ENCODE measurements at regions not wholly inside any gene's neighbourhood (a gene's known extent, or its start where the extent isn't known, plus 50 kb on each side); places are given as distances from the start of the nearest gene placed in this dataset.

GRCh38 chr13:104160536-104160935 lies 1094.3 kb upstream of the SLC10A2 start:
- Histone ChIP-seq H3K9me3 (ENCODE audit: control insufficient read depth, insufficient read depth, low read depth, low read length) (no peaks in the 10 kb centered on the region), H3K36me3 (ENCODE audit: control insufficient read depth in 2 of 2, insufficient read depth in 1 of 2, low read length in 2 of 2) (no peaks in the 10 kb centered on the region), H3K27ac (ENCODE audit: extremely low read depth, low read depth, low read length) (no peak overlapping the region), H3K4me3 (ENCODE audit: low read depth, low read length) (no peak overlapping the region), H3K4me1 (ENCODE audit: control insufficient read depth, insufficient read depth, low read length) (no peaks in the 10 kb centered on the region)
- ChIA-PET POLR2A (no interaction called here), CTCF (no interaction called here)
- TF ChIP-seq SCRT1 (tag by site-specific recombination; IDR thresholded peaks at IDR 0.05; ENCODE audit: borderline replicate concordance) (no peak), ZNF280C (tag by site-specific recombination; IDR thresholded peaks at IDR 0.05) (no peak), ZNF621 (tag by site-specific recombination; IDR thresholded peaks at IDR 0.05) (no peak)

GRCh38 chr13:104143760-104144416 lies 1077.7 kb upstream of the SLC10A2 start:
- CTCF ChIA-PET = interaction anchor here (0.5 to 0.7 kb wide), 3 partner anchors 204 to 1007 kb away, joined by 3 to 4 read pairs (median 3); no protein-coding TSS in a partner anchor
- H3K36me3 ChIP-seq (ENCODE audit: control insufficient read depth in 2 of 2, insufficient read depth in 1 of 2, low read length in 2 of 2) = no peaks in the 10 kb centered on the region
- no peak overlapping the region for H3K4me3 ChIP-seq (ENCODE audit: low read depth, low read length)
- H3K9me3 ChIP-seq (ENCODE audit: control insufficient read depth, insufficient read depth, low read depth, low read length) = no peaks in the 10 kb centered on the region
- no peaks in the 10 kb centered on the region for H3K4me1 ChIP-seq (ENCODE audit: control insufficient read depth, insufficient read depth, low read length)
- POLR2A ChIA-PET = no interaction called here
- no peak overlapping the region for H3K27ac ChIP-seq (ENCODE audit: extremely low read depth, low read depth, low read length)
- TF ChIP-seq ZNF518A (tag by site-specific recombination; conservative IDR thresholded peaks at IDR 0.05; ENCODE audit: low read depth) = no peak

GRCh38 chr13:104140552-104140951 lies 1074.3 kb upstream of the SLC10A2 start:
- H3K27ac ChIP-seq (ENCODE audit: extremely low read depth, low read depth, low read length) = no peak overlapping the region
- no peak overlapping the region for H3K4me3 ChIP-seq (ENCODE audit: low read depth, low read length)
- no peaks in the 10 kb centered on the region for H3K9me3 ChIP-seq (ENCODE audit: control insufficient read depth, insufficient read depth, low read depth, low read length)
- ChIA-PET CTCF (no interaction called here), POLR2A (no interaction called here)
- TF ChIP-seq TCF7L2 (IDR thresholded peaks at IDR 0.05; ENCODE audit: borderline replicate concordance, low read depth, low read length) = no peak
- TF ChIP-seq ZNF184 (tag by site-specific recombination; IDR thresholded peaks at IDR 0.05) = no peak
- TF ChIP-seq ZNF24 (tag by site-specific recombination; IDR thresholded peaks at IDR 0.05) = no peak
- TF ChIP-seq ZNF76 (tag by site-specific recombination; IDR thresholded peaks at IDR 0.05; ENCODE audit: borderline replicate concordance, low read depth) = no peak
- TF ChIP-seq ZNF645 (tag by site-specific recombination; IDR thresholded peaks at IDR 0.05) = no peak
- no peak for TF ChIP-seq ZBTB6 (tag by site-specific recombination; IDR thresholded peaks at IDR 0.05)
- no peaks in the 10 kb centered on the region for H3K36me3 ChIP-seq (ENCODE audit: control insufficient read depth in 2 of 2, insufficient read depth in 1 of 2, low read length in 2 of 2)
- H3K4me1 ChIP-seq (ENCODE audit: control insufficient read depth, insufficient read depth, low read length) = no peaks in the 10 kb centered on the region
